Esophagus muscularis mucosa (tissue), 3 donors: ENCODE measurements at regions not wholly inside any gene's neighbourhood (a gene's known extent, or its start where the extent isn't known, plus 50 kb on each side); places are given as distances from the start of the nearest gene placed in this dataset.

Source experiments
- POLR2A ChIP-seq: fragments of 450-650 bp; IDR thresholded peaks from one replicate; pipeline ENCODE4 v1.6.1; 2017; ENCODE audit warnings: antibody characterized with exemption, moderate library complexity, mild to moderate bottlenecking, low read depth
- POLR2AphosphoS5 ChIP-seq, 2 donors: sonication (generic); formaldehyde crosslinking; IDR thresholded peaks; one replicate each; pipeline ENCODE4 v1.6.1; 2017; ENCODE audit warnings: antibody characterized with exemption in 2 of 2
- TF ChIP-seq, protein P1 (sequence below), 3 experiments: fragments of 200-600 bp in 2 of 3; fragments of 450-650 bp in 1 of 3; sonication (generic) in 2 of 3; IDR thresholded peaks; one replicate each; pipeline ENCODE4 v1.5.1; 2017 to 2019; ENCODE audit warnings: antibody characterized with exemption in 3 of 3, mild to moderate bottlenecking in 2 of 3, moderate library complexity in 1 of 3

GRCh38 chr12:30447061-30447750 is 248.5 kb downstream of the IPO8 start:
- TF ChIP-seq, protein P1, sequence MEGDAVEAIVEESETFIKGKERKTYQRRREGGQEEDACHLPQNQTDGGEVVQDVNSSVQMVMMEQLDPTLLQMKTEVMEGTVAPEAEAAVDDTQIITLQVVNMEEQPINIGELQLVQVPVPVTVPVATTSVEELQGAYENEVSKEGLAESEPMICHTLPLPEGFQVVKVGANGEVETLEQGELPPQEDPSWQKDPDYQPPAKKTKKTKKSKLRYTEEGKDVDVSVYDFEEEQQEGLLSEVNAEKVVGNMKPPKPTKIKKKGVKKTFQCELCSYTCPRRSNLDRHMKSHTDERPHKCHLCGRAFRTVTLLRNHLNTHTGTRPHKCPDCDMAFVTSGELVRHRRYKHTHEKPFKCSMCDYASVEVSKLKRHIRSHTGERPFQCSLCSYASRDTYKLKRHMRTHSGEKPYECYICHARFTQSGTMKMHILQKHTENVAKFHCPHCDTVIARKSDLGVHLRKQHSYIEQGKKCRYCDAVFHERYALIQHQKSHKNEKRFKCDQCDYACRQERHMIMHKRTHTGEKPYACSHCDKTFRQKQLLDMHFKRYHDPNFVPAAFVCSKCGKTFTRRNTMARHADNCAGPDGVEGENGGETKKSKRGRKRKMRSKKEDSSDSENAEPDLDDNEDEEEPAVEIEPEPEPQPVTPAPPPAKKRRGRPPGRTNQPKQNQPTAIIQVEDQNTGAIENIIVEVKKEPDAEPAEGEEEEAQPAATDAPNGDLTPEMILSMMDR (IDR thresholded peaks at IDR 0.05), result no peak
- no peak for TF ChIP-seq POLR2A
- TF ChIP-seq POLR2AphosphoS5 (IDR thresholded peaks at IDR 0.05), result no peak
